ENCODE measurements at regions not wholly inside any gene's neighbourhood (a gene's known extent, or its start where the extent isn't known, plus 50 kb on each side); places are given as distances from the start of the nearest gene placed in this dataset.

DNA sequence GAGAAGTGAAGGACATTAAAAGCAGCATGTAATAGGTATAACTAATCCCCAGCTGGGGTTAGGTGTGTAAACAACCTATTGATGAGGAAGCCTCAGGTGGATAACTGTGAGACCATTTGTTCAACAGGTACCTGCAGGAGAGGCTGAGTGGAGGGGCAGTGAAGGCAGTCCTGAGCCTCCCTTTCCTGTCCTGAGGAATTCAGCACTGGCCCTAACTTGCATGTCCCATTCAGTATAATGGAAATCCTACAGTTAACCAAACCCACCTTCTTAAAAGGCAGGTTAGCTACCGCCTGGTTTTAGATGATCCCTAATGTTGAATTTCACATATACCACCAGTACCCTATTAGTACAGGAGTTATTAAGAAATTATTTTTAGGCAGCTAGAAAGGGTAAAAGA is 225.9 kb upstream of the GOT2 start:
- no peak for DNase-seq (ENCODE audit: low read depth in 2 of 2)
- H3K4me3 ChIP-seq (replicated peaks in 1 of 2; ENCODE audit: low read depth in 2 of 2, low read length in 2 of 2): no peak overlapping the region
- TF ChIP-seq, protein P1, sequence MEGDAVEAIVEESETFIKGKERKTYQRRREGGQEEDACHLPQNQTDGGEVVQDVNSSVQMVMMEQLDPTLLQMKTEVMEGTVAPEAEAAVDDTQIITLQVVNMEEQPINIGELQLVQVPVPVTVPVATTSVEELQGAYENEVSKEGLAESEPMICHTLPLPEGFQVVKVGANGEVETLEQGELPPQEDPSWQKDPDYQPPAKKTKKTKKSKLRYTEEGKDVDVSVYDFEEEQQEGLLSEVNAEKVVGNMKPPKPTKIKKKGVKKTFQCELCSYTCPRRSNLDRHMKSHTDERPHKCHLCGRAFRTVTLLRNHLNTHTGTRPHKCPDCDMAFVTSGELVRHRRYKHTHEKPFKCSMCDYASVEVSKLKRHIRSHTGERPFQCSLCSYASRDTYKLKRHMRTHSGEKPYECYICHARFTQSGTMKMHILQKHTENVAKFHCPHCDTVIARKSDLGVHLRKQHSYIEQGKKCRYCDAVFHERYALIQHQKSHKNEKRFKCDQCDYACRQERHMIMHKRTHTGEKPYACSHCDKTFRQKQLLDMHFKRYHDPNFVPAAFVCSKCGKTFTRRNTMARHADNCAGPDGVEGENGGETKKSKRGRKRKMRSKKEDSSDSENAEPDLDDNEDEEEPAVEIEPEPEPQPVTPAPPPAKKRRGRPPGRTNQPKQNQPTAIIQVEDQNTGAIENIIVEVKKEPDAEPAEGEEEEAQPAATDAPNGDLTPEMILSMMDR (IDR thresholded peaks at IDR 0.05; ENCODE audit: low read depth, low read length): no peak

DNA sequence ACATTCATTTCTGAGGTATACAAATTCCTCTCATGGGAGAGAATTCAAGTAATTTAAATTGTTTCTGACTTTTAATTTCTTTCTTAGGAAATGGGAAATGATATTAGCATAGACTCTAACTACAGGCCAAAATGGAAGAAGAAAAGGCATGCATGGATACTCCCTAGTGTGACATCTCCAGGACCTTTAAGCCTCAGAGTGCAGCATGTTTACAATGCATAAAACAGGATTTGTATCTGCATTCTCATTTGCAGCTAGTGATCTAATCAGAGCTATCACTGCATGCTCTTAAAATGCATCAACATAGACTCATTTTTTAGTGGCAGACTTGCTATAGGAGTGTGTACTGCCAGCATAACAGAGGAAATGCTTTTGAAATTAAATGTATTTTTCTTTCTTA is 224.6 kb upstream of the GOT2 start:
- DNase-seq (ENCODE audit: low read depth in 2 of 2): no peak
- TF ChIP-seq, protein P1 (IDR thresholded peaks at IDR 0.05; ENCODE audit: low read depth, low read length): no peak
- H3K4me3 ChIP-seq (replicated peaks in 1 of 2; ENCODE audit: low read depth in 2 of 2, low read length in 2 of 2): no peak overlapping the region

DNA sequence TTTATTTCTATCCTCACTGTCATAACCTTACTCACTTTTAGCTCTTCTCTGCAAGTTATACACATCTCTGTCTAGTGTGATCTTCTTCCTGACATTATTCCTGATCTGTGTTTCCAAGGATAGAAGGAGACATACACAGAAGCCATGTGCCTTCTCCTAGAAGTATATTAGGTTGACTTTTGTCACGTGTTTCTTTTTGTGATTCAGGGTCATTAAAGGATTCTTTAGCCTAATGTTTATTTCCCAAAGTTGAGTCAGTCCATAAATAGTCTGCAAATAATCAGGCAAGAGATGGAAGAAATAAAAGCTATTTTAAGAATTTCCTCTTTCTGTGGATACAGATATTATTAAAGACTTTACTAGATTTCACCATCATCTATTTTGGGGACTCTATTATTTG is 214.1 kb upstream of the GOT2 start:
- TF ChIP-seq, protein P1 (IDR thresholded peaks at IDR 0.05; ENCODE audit: low read depth, low read length): no peak
- no peak overlapping the region for H3K4me3 ChIP-seq (replicated peaks in 1 of 2; ENCODE audit: low read depth in 2 of 2, low read length in 2 of 2)
- no peak for DNase-seq (ENCODE audit: low read depth in 2 of 2)

DNA sequence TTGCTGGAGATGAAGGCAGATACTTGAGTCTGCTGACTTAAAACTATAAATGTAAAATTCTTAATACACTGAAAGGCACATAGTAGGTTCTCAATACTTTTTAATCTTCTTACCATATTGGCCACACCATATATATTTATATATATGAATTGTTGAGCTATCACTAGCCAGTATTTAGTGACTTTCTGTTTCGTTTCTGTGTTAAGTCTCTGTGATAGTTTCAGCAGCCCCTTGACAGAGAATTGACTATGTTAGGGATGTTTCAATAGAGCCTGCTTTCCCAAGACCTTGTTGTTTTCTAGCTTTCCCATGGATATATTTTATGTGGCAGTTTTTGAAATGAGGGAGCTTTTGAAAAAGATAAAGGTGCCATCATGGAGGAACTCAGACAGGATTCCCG is 206.5 kb upstream of the GOT2 start:
- TF ChIP-seq, protein P1 (IDR thresholded peaks at IDR 0.05; ENCODE audit: low read depth, low read length): no peak
- DNase-seq (ENCODE audit: low read depth in 2 of 2): no peak
- H3K4me3 ChIP-seq (replicated peaks in 1 of 2; ENCODE audit: low read depth in 2 of 2, low read length in 2 of 2): no peak overlapping the region

DNA sequence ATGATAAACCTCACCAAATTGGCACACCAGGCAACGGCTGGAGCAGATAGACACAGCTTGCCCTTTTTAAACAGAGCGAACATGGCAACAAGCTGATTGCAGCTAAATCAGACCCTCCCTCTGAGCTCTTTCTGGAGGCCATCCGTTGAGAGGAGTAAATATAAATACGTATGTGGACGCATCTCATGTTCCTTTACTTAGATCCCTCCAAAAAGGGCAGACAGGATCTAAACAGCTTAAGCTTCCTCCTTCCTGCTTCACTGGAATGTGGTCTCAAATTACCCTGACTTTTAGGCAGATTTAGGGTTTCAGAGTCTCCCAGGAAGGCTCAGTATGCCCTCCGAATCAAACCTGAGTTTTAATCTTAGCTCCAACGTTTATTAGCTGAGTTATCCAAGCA is 204.7 kb upstream of the GOT2 start:
- TF ChIP-seq, protein P1 (IDR thresholded peaks at IDR 0.05; ENCODE audit: low read depth, low read length): no peak
- no peak for DNase-seq (ENCODE audit: low read depth in 2 of 2)
- no peak overlapping the region for H3K4me3 ChIP-seq (replicated peaks in 1 of 2; ENCODE audit: low read depth in 2 of 2, low read length in 2 of 2)

DNA sequence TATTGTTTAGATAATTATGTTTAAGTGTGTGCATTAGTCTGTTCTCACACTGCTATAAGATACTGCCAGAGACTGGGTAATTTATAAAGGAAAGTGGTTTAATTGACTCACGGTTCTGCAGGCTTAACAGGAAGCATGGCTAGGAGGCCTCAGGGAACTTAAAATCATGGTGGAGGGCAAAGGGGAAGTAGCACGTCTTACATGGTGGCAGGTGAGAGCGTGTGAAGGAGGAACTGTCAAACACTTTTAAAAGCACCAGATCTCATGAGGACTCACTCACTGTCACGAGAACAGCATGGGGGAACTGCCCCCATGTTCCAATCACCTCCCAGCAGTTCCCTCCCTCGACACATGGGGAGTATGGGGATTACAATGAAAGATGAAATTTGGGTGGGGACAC is 203.5 kb upstream of the GOT2 start:
- DNase-seq (ENCODE audit: low read depth in 2 of 2): no peak

DNA sequence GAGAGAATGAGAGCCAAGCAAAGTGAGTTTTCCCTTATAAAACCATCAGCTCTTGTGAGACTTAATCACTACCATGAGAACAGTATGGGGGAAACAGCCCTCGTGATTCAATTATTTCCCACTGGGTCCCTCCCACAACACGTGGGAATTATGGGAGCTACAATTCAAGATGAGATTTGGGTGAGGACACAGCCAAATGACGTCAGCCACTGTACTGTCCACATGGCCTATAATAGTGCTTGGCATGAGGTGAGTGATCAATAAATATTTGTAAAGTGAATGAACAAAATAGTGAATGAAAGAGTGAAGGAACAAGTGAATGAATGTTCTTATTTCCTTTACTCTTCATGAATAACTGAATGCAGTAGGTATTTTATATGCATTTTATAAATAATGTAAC is 199.1 kb upstream of the GOT2 start:
- TF ChIP-seq, protein P1 (IDR thresholded peaks at IDR 0.05; ENCODE audit: low read depth, low read length): no peak
- DNase-seq (ENCODE audit: low read depth in 2 of 2): no peak
- H3K4me3 ChIP-seq (replicated peaks in 1 of 2; ENCODE audit: low read depth in 2 of 2, low read length in 2 of 2): no peak overlapping the region

More for the DNA sequence above, 203.5 kb upstream of the GOT2 start:
- H3K4me3 ChIP-seq (replicated peaks in 1 of 2; ENCODE audit: low read depth in 2 of 2, low read length in 2 of 2): no peak overlapping the region
- TF ChIP-seq, protein P1 (IDR thresholded peaks at IDR 0.05; ENCODE audit: low read depth, low read length): no peak
